M059J (cell line): ENCODE measurements at regions not wholly inside any gene's neighbourhood (a gene's known extent, or its start where the extent isn't known, plus 50 kb on each side); places are given as distances from the start of the nearest gene placed in this dataset.

Source experiments
- DNase-seq: peaks from one replicate; pipeline ENCODE4 v3.0.0-alpha.2; 2012; ENCODE audit warnings: low read depth

- DNase-seq: no peak
Measured at GRCh38 chr21:43317959-43318358, 109.0 kb downstream of the SIK1 start.

GRCh38 chr21:43317254-43317748 lies 109.6 kb downstream of the SIK1 start:
- DNase-seq: no peak

- no peak for DNase-seq
Measured at GRCh38 chr21:43316156-43316845, 110.6 kb downstream of the SIK1 start.

GRCh38 chr21:43315244-43316137 lies 111.4 kb downstream of the SIK1 start:
- DNase-seq: no peak

- no peak for DNase-seq
Measured at GRCh38 chr21:43313939-43314405, 113.0 kb downstream of the SIK1 start.

- DNase-seq: no peak
Measured at GRCh38 chr21:43313221-43313938, 113.6 kb downstream of the SIK1 start.

GRCh38 chr21:43312751-43313169 lies 114.2 kb downstream of the SIK1 start:
- DNase-seq: no peak

GRCh38 chr21:43312011-43312410 lies 114.9 kb downstream of the SIK1 start:
- DNase-seq: no peak

- DNase-seq: no peak
Measured at GRCh38 chr21:43311301-43311817, 115.6 kb downstream of the SIK1 start.

GRCh38 chr21:43308815-43309283 lies 118.1 kb downstream of the SIK1 start:
- DNase-seq: no peak

GRCh38 chr21:43308101-43308814 lies 118.7 kb downstream of the SIK1 start:
- DNase-seq: no peak

- no peak for DNase-seq
Measured at GRCh38 chr21:43307677-43308070, 119.3 kb downstream of the SIK1 start.

- peak; percentile 96 for DNase-seq
Measured at GRCh38 chr21:43306911-43307676, 119.8 kb downstream of the SIK1 start.

GRCh38 chr21:43306391-43306790 lies 120.5 kb downstream of the SIK1 start:
- DNase-seq: no peak

- DNase-seq: no peak
Measured at GRCh38 chr21:43305811-43306311, 121.1 kb downstream of the SIK1 start.

- DNase-seq: no peak
Measured at GRCh38 chr21:43305336-43305665, 121.6 kb downstream of the SIK1 start.

- no peak for DNase-seq
Measured at GRCh38 chr21:43304621-43305335, 122.2 kb downstream of the SIK1 start.

- no peak for DNase-seq
Measured at GRCh38 chr21:43304206-43304605, 122.7 kb downstream of the SIK1 start.
